CD14-positive monocyte (primary cell): ENCODE measurements at regions not wholly inside any gene's neighbourhood (a gene's known extent, or its start where the extent isn't known, plus 50 kb on each side); places are given as distances from the start of the nearest gene placed in this dataset.

Experiments used
- DNase-seq, 3 donors: peaks; one replicate each; pipeline ENCODE4 v3.0.0-alpha.2; 2011 to 2022
- H2AFZ ChIP-seq: 2 replicates; pipeline ENCODE4 v1.6.0; 2012; ENCODE audit warnings: mild to moderate bottlenecking, low read depth, low read length, inconsistent platforms; ENCODE audit not compliant: insufficient read depth, poor library complexity, severe bottlenecking
- H3K27ac ChIP-seq, 2 donors: 1 replicate in 1 of 2; 2 replicates in 1 of 2; pipeline ENCODE4 v1.5.1; 2012 to 2013; ENCODE audit warnings: low read length in 2 of 2, control low read depth in 1 of 2, inconsistent platforms in 1 of 2, low read depth in 1 of 2, mild to moderate bottlenecking in 1 of 2
- H3K27me3 ChIP-seq, 2 donors: one replicate each; pipeline versions ENCODE4 v1.6.0 to v1.6.1; 2011 to 2013; ENCODE audit warnings: low read length in 2 of 2; ENCODE audit not compliant: control insufficient read depth in 2 of 2, insufficient read depth in 2 of 2
- H3K36me3 ChIP-seq, 2 donors: replicated peaks in 1 of 2; 1 replicate in 1 of 2; 2 replicates in 1 of 2; pipeline versions ENCODE4 v1.5.1 to v1.6.1; 2012 to 2013; ENCODE audit warnings: low read length in 2 of 2, control low read depth in 1 of 2, inconsistent platforms in 1 of 2, mild to moderate bottlenecking in 1 of 2; ENCODE audit not compliant: insufficient read depth in 2 of 2, control insufficient read depth in 1 of 2
- H3K4me1 ChIP-seq, 2 donors: 1 replicate in 1 of 2; 2 replicates in 1 of 2; pipeline versions ENCODE4 v1.5.1 to v1.6.1; 2012 to 2013; ENCODE audit warnings: low read length in 2 of 2, control low read depth in 1 of 2, inconsistent platforms in 1 of 2, mild to moderate bottlenecking in 1 of 2, moderate library complexity in 1 of 2; ENCODE audit not compliant: insufficient read depth in 2 of 2, control insufficient read depth in 1 of 2
- H3K4me2 ChIP-seq: replicated peaks from 2 replicates; pipeline ENCODE3; 2012; ENCODE audit warnings: low read length, moderate library complexity, mild to moderate bottlenecking; ENCODE audit not compliant: poor library complexity, severe bottlenecking; ENCODE audit errors: extremely low read depth
- H3K4me3 ChIP-seq, 3 experiments: fragments of 200-600 bp in 1 of 3; sonication (generic) in 1 of 3; replicated peaks in 1 of 3; 1 replicate in 2 of 3; 2 replicates in 1 of 3; pipeline ENCODE4 v1.5.1; 2011 to 2013; ENCODE audit warnings: low read length in 3 of 3, mild to moderate bottlenecking in 3 of 3, control low read depth in 2 of 3, low read depth in 2 of 3, inconsistent platforms in 1 of 3, moderate library complexity in 1 of 3
- H3K79me2 ChIP-seq: 2 replicates; pipeline ENCODE4 v1.6.0; 2012; ENCODE audit warnings: mild to moderate bottlenecking, control low read depth, inconsistent platforms, low read length, moderate library complexity; ENCODE audit not compliant: insufficient read depth
- H3K9ac ChIP-seq: 2 replicates; pipeline ENCODE4 v1.6.0; 2017; ENCODE audit warnings: low read length, mild to moderate bottlenecking; ENCODE audit not compliant: insufficient read depth, poor library complexity, severe bottlenecking
- H3K9me3 ChIP-seq, 2 donors: replicated peaks in 1 of 2; 1 replicate in 1 of 2; 2 replicates in 1 of 2; pipeline versions ENCODE4 v1.5.1 to v1.6.1; 2012 to 2013; ENCODE audit warnings: low read length in 2 of 2, control low read depth in 1 of 2; ENCODE audit not compliant: control insufficient read depth in 1 of 2, insufficient read depth in 1 of 2
- H4K20me1 ChIP-seq: 2 replicates; pipeline ENCODE4 v1.6.0; 2012; ENCODE audit warnings: mild to moderate bottlenecking, low read length, control low read depth, moderate library complexity; ENCODE audit not compliant: insufficient read depth
- H3K27ac Mint-ChIP-seq, 7 donors: one replicate each; pipeline ENCODE4 v1.8.0; 2020; ENCODE audit warnings: mild to moderate bottlenecking in 7 of 7, mixed read lengths in 7 of 7, moderate library complexity in 6 of 7, inconsistent platforms in 2 of 7
- H3K27me3 Mint-ChIP-seq, 3 donors: one replicate each; pipeline ENCODE4 v1.8.0; 2021 to 2022; ENCODE audit warnings: low read depth in 3 of 3, mild to moderate bottlenecking in 3 of 3, mixed read lengths in 3 of 3, moderate library complexity in 3 of 3, inconsistent platforms in 1 of 3
- H3K36me3 Mint-ChIP-seq, 2 donors: one replicate each; pipeline ENCODE4 v1.8.0; 2020; ENCODE audit warnings: mixed read lengths in 2 of 2, inconsistent platforms in 1 of 2, mild to moderate bottlenecking in 1 of 2
- H3K4me1 Mint-ChIP-seq: one replicate; pipeline ENCODE4 v1.8.0; 2020; ENCODE audit warnings: mild to moderate bottlenecking, mixed read lengths
- H3K4me3 Mint-ChIP-seq, 2 donors: one replicate each; pipeline ENCODE4 v1.8.0; 2020; ENCODE audit warnings: mild to moderate bottlenecking in 2 of 2, mixed read lengths in 2 of 2, moderate library complexity in 1 of 2
- H3K9me3 Mint-ChIP-seq, 7 donors: one replicate each; pipeline ENCODE4 v1.8.0; 2020 to 2022; ENCODE audit warnings: mixed read lengths in 7 of 7, mild to moderate bottlenecking in 6 of 7, moderate library complexity in 6 of 7, inconsistent platforms in 2 of 7
- WGBS: methylation state at CpG from one replicate; pipeline ENCODE4 v1.1.5; 2013; ENCODE audit warnings: missing lambda C conversion rate; ENCODE audit not compliant: insufficient coverage; 5-methylcytosine and 5-hydroxymethylcytosine counted together
- intact Hi-C, 2 donors: fragments of 100-400 bp; cut with micrococcal nuclease; formaldehyde crosslinking; loops; one replicate each; pipeline versions ENCODE4 v1.15.0 to v1.15.1; 2023
- TF ChIP-seq, protein P1 (sequence below): fragments of 200-600 bp; IDR thresholded peaks from one replicate; pipeline ENCODE4 v1.8.0; 2022; ENCODE audit warnings: antibody characterized with exemption, mild to moderate bottlenecking

DNA sequence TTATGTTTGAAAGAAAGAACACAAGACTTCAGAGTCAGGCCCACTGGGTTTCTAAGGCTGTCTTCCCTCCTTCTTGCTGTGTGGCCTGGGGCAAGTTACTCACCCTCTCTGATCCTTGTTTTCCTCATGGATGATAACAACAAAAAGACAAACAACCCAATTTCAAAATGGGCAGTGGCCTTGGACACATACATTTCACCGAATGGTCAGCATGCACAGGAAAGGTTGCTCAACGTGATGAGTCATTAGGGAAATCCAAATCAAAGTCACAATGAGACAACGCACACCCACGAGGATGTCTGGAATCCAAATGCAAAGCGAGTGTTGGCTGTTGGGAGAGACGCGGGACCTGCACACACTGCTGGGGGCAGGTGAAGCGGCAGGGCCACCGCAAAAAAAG, 50.8 kb upstream of the PPP2R2C start:
- H3K27ac Mint-ChIP-seq = no peak overlapping the region
- no peak overlapping the region for H3K27ac ChIP-seq
- 75% methylated on average over 9 of the region's 9 CpGs for WGBS

DNA sequence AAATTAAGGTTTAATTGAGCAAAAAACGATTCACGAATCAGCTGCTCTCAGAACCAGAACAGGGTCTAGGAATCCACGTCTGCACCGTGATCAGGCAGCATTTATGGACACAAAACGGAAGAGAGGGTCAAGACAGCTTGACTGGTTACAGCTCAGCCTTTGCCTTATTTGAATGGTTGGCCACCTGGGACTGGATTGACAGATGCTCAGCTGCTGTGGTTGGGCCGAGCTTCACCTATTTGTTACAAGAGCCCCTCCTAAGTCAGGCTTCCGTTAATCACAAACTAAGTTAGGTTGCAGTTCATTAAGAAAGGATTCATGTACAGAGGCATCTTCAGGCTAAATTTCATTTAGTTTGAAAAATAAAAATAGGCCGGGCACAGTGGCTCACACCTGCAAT, 50.6 kb upstream of the MAN2B2 start:
- Histone ChIP-seq H2AFZ (no peak overlapping the region), H3K4me3 (no peak overlapping the region), H3K79me2 (no peaks in the 10 kb centered on the region), H4K20me1 (no peaks in the 10 kb centered on the region), H3K27me3 (no peaks in the 10 kb centered on the region), H3K27ac (no peak overlapping the region), H3K9me3 (no peaks in the 10 kb centered on the region), H3K36me3 (no peaks in the 10 kb centered on the region), H3K4me2 (no peak overlapping the region), H3K9ac (no peak overlapping the region), H3K4me1 (no peaks in the 10 kb centered on the region)
- DNase-seq = no peak
- 81% methylated on average over 5 of the region's 8 CpGs for WGBS
- Mint-ChIP-seq H3K36me3 (no peaks in the 10 kb centered on the region), H3K4me1 (no peaks in the 10 kb centered on the region), H3K27me3 (peaks cover 0 to 8% (median 1%) of the 10 kb centered on the region in 3 donors), H3K4me3 (no peak overlapping the region), H3K9me3 (peaks cover 0 to 2% (median 0%) of the 10 kb centered on the region in 7 donors), H3K27ac (no peak overlapping the region)
- TF ChIP-seq, protein P1, sequence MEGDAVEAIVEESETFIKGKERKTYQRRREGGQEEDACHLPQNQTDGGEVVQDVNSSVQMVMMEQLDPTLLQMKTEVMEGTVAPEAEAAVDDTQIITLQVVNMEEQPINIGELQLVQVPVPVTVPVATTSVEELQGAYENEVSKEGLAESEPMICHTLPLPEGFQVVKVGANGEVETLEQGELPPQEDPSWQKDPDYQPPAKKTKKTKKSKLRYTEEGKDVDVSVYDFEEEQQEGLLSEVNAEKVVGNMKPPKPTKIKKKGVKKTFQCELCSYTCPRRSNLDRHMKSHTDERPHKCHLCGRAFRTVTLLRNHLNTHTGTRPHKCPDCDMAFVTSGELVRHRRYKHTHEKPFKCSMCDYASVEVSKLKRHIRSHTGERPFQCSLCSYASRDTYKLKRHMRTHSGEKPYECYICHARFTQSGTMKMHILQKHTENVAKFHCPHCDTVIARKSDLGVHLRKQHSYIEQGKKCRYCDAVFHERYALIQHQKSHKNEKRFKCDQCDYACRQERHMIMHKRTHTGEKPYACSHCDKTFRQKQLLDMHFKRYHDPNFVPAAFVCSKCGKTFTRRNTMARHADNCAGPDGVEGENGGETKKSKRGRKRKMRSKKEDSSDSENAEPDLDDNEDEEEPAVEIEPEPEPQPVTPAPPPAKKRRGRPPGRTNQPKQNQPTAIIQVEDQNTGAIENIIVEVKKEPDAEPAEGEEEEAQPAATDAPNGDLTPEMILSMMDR = no peak
- intact Hi-C loops = no loop called here

More for the DNA sequence above, 50.8 kb upstream of the PPP2R2C start:
- Histone ChIP-seq H3K9ac (no peak overlapping the region), H3K4me3 (no peak overlapping the region), H2AFZ (no peak overlapping the region), H3K9me3 (no peaks in the 10 kb centered on the region), H3K4me2 (no peak overlapping the region), H3K27me3 (no peaks in the 10 kb centered on the region), H4K20me1 (no peaks in the 10 kb centered on the region), H3K36me3 (no peaks in the 10 kb centered on the region), H3K4me1 (no peaks in the 10 kb centered on the region), H3K79me2 (no peaks in the 10 kb centered on the region)
- TF ChIP-seq, protein P1 = no peak
- Mint-ChIP-seq H3K36me3 (no peaks in the 10 kb centered on the region), H3K9me3 (peaks cover 0 to 2% (median 0%) of the 10 kb centered on the region in 7 donors), H3K4me1 (no peaks in the 10 kb centered on the region), H3K27me3 (peaks cover 1 to 9% (median 2%) of the 10 kb centered on the region in 3 donors), H3K4me3 (no peak overlapping the region)
- intact Hi-C loops = no loop called here
- DNase-seq = peak in 1 of 3 donors; percentile 11
